Stimulated activated CD4-positive, alpha-beta T cell treated with anti-CD3 and anti-CD28 coated beads, Interleukin-15, amount 100 ng/mL, for 48 hours (primary cell): ENCODE measurements at regions not wholly inside any gene's neighbourhood (a gene's known extent, or its start where the extent isn't known, plus 50 kb on each side); places are given as distances from the start of the nearest gene placed in this dataset.

Source experiments
- DNase-seq, 2 donors: peaks; one replicate each; pipeline ENCODE4 v3.0.0-alpha.2; 2020; ENCODE audit warnings: low read depth in 2 of 2

DNA sequence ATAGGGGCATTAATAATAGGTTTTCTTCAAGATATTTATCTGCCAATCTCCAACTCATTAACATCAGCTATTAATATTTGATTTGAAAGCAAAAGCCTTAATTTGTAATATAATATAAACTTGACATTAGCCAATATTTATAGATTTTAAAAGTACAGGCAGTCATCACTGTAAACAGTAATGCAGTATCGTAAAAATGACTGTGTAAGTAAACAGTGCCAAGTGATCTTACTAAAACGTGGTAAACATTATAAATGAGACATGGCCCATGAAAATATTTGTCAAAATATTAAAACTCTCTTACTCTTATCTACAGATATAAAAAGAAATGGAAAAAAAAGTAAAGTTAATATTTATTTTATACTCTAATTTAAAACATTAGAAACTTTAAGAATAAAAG, 101.6 kb upstream of the EPHA6 start:
- DNase-seq, result no peak

DNA sequence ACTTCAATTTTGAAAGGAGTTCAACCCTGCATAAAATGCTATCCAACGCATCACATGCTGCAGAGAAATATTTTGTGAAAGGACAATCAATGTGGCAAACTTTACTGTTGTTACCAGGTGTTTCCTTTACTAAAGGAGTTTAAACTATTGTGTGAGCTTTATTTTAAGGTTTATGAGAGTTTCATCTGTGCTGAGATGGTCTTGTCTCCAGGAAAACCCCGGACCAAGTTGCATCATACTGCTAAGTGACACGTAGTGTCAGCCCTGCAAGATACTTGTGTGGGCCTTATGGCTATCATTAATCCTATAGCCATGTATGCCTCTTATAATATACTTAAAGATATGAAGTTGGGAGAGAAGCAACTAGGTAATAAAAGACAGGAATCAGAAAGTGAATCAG, 94.5 kb upstream of the EPHA6 start:
- DNase-seq, result no peak

DNA sequence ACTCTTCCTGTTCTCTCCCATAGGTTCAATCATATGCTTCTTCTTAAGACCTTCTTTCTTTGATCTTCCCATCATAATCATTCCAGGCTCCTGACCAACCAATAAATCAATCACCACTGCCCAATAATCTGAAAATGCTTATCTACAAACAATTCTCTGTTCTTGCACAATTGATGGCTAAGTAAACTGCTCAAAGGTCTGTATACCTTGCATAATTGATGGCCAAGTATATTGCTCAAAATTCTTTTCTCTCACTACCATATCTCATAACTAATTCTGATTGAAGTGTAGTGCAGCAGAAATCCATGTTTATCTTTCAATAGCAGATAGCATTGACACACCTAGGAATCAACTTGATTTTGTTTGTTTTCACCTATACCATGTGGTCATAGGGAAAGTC, 83.4 kb upstream of the EPHA6 start:
- DNase-seq, result no peak

DNA sequence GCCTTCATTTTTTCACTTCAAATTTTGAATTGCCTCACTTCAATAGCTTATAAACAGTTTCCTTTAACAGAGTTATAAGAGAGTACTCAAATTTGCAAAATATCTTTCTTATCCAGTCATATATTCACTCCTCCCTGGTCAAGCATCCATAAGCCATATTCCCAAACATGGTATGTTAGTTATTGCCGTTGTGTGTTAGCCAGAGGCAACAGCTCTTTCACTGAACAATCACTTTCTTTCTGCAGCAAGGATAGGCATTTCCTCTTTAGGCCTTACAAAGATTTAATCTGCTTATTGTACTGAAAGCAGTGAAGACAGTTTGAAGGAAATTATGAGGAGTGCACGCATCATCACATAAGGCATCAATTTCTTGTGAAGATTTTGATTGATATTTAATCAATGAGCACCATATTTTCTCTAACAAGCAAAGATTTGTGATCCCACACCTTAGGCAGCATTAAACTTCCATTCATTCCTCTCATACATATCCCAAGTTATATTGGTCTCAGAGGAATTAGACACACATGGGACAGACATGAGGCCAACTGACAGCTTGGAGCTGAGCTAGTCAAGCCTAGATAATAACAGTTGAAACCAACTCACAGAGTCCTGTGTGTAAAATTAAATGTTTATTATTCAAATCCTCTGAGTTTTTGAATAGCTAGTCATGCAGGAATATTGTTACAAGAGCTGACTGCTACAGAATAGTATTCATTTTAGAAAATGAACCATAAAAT, 80.0 kb upstream of the EPHA6 start:
- no peak for DNase-seq

DNA sequence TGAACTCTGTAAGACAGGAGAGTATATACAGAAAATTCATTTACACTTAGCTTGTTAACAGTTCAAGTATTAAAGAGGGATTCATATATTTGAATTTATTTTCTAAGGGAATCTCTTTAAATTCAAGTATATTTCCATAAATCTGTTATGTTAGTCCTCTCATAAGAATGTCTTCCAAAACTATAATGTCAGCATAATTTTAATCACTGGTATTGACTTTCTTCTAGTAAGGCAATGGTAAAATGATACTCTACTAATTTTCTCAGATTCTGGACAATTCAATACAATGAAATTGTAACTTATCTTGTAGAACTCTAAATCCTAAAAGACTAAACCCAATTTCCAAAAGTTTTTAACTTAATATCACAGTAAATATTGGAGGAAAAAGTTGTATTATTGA, 66.3 kb upstream of the EPHA6 start:
- no peak for DNase-seq

DNA sequence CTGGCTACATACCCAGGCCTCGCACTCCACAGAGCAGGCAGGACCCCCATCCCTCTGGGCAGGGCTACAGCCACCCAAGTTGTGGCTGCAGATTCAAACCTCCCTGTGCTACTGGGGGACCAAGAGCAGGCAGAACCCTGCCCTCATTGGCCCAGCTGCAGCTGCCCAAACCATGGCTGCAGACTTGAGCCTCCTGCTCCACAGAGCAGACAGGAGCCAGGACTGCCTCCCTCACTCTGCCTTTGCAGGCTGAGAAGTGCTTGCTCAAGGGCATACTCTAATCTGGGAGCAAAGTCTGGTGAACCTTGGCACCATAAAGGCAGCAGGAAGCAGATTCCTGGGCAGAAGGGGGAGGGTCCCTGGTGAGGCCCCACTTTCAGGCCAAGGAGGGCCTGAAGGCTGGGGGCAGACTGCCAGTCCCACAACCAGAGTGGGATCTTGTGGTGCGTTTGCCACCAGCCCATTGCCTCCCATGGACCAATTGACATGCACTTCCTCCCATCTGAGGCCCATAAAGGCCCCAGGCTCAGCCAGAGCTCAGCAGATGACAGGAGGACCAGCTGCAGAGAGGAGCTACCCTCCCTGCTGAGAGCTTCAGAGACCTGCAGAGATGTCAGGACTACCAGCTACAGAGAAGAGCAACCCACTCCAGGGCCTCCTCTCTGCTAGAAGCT, 64.2 kb upstream of the EPHA6 start:
- DNase-seq, result no peak

DNA sequence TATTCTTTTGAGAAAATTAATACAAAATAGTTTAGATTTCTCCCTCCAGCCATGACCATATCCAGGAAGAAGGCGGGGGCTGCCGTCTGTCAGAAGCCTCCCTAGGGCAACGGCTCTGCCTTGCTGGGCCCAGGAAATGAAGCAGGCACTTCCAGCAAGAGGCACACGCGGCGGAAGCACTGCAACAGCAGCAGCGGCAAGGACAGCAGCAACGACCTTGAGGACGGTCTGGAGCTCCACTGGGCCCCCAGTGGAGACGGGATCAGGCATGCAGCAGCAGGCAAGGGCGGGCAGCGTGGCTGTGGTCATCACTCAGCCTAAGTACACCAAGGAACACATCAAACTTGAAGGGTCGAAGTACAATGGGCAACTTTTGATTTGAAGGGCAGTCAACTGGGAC, 61.3 kb upstream of the EPHA6 start:
- DNase-seq, result no peak

DNA sequence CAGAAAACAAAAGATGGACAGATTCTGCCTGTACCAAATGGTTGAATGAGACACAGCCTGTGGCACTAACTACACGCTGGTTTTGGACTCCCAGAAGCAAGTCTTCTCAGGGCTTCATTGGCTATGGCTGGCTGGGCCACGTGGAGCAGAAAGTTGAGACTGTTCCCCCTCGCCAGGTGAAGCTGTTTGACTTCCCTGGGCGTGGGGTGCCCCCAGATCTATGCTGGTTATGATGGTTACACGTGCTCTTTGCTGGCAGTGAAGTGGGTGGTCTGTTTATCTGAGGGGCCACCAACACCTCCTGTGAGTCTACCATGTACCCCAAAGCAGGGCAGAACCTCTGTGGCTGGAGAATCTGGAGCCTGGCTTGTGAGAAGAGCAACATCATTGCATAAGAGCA, 60.3 kb upstream of the EPHA6 start:
- no peak for DNase-seq

DNA sequence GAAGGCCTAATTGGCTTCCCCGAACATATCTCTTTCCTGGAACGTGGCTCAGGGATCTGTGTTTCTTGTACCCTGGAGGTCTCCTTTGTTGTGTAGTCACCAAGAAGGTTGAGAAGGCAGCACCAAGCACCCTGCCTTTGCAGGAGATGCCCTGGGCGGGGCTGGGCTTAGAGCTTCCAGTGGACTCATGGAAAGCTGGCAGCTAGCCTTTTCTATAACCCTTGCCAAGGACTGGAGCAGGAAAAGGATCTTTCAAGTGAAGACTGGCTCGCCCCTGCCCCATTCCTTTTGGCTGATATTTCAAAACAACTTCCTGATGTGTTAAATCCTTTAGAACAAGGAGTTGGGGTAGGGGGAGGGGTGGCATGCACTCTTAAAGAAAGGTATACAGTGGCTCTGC, 58.9 kb upstream of the EPHA6 start:
- DNase-seq, result no peak

DNA sequence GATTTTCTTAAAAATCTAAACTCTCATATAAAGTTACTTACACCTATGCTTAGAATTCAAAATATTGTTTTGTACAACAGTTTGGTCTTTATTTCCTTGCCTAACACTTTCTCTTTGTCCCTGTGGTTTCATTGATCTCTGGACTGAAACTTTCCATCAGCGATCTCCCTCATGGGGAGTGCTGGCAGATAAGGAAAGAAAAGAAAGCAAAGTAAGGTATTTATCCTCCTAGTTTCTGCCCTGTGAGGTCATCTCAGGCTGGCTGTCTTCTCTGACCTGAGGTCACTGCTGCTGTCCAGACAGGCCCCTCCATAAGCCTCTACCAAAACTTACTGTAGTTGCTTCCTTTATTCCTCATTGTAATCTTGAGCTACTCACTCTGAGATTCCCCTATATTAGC, 57.9 kb upstream of the EPHA6 start:
- no peak for DNase-seq

DNA sequence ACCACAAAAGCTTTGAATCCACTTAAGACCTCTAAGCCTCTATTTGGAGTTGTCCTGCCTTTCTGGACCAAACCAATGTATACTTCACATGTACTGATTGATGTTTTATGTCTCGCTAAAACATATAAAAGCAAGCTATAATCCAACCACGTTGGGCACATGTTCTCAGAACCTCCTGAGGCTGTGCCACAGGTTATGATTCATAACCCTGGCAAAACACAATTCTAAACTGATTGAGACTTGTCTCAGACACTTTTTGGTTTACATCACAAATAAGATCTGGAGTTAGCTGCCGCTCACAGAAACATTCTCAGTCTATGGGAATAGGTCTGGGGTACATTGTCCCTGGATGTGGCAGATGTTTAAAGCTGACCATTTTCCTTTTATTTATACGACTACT, 53.4 kb upstream of the EPHA6 start:
- DNase-seq, result no peak
